CD4-positive, alpha-beta T cell treated with Interleukin-10 for 1 hour (primary cell): ENCODE measurements at regions not wholly inside any gene's neighbourhood (a gene's known extent, or its start where the extent isn't known, plus 50 kb on each side); places are given as distances from the start of the nearest gene placed in this dataset.

Experiments used
- DNase-seq: peaks from one replicate; pipeline ENCODE4 v3.0.0-alpha.2; 2020

GRCh38 chr3:154015307-154015706, 105.9 kb upstream of the ARHGEF26 start:
- no peak for DNase-seq

GRCh38 chr3:154018100-154018696, 103.0 kb upstream of the ARHGEF26 start:
- DNase-seq, result peak; percentile 30

- DNase-seq, result no peak
Observed at GRCh38 chr3:154022606-154023005, 98.6 kb upstream of the ARHGEF26 start.

GRCh38 chr3:154023148-154023547, 98.0 kb upstream of the ARHGEF26 start:
- DNase-seq, result no peak

GRCh38 chr3:154025007-154025406, 96.2 kb upstream of the ARHGEF26 start:
- no peak for DNase-seq

GRCh38 chr3:154029926-154030325, 91.3 kb upstream of the ARHGEF26 start:
- no peak for DNase-seq

GRCh38 chr3:154034797-154035330, 86.3 kb upstream of the ARHGEF26 start:
- DNase-seq, result no peak

GRCh38 chr3:154040283-154040682, 80.9 kb upstream of the ARHGEF26 start:
- DNase-seq, result no peak

- no peak for DNase-seq
Observed at GRCh38 chr3:154044671-154045070, 76.5 kb upstream of the ARHGEF26 start.

- no peak for DNase-seq
Observed at GRCh38 chr3:154050216-154050615, 71.0 kb upstream of the ARHGEF26 start.

GRCh38 chr3:154050766-154051165, 70.4 kb upstream of the ARHGEF26 start:
- no peak for DNase-seq

GRCh38 chr3:154059833-154060232, 61.4 kb upstream of the ARHGEF26 start:
- DNase-seq, result no peak

- DNase-seq, result no peak
Observed at GRCh38 chr3:154060238-154061000, 60.8 kb upstream of the ARHGEF26 start.

GRCh38 chr3:154061001-154061370, 60.2 kb upstream of the ARHGEF26 start:
- DNase-seq, result no peak

- DNase-seq, result no peak
Observed at GRCh38 chr3:154062513-154062912, 58.7 kb upstream of the ARHGEF26 start.

GRCh38 chr3:154071146-154071545, 50.0 kb upstream of the ARHGEF26 start:
- DNase-seq, result no peak
